ENCODE measurements at regions not wholly inside any gene's neighbourhood (a gene's known extent, or its start where the extent isn't known, plus 50 kb on each side); places are given as distances from the start of the nearest gene placed in this dataset.

DNA sequence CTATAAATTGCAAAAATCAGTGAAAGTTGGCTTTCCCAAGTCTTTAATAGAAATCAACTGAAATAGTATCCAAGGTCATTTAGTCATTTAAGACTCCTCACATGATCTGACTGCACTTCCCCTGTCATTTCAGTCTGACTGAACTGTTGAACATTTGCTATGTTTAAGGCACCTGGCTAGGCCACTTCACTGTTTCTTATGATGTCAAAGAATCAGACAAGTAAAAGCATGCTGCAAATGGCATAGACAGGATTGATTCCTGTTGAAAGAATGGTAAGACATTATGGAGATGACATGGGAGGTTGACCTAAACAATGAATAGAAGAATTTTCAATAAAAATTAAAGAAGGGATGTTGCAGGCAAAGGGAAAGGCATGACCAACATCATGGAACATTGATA is 502.1 kb downstream of the NFIB start:
- H3K36me3 Mint-ChIP-seq (ENCODE audit: low read depth), result no peaks in the 10 kb centered on the region
- H3K27ac Mint-ChIP-seq, result no peak overlapping the region
- no peaks in the 10 kb centered on the region for H3K4me1 Mint-ChIP-seq (ENCODE audit: low read depth)
- DNase-seq, result no peak
- H3K27me3 Mint-ChIP-seq (ENCODE audit: insufficient read depth), result peaks cover 10% of the 10 kb centered on the region
- TF ChIP-seq, protein P1, sequence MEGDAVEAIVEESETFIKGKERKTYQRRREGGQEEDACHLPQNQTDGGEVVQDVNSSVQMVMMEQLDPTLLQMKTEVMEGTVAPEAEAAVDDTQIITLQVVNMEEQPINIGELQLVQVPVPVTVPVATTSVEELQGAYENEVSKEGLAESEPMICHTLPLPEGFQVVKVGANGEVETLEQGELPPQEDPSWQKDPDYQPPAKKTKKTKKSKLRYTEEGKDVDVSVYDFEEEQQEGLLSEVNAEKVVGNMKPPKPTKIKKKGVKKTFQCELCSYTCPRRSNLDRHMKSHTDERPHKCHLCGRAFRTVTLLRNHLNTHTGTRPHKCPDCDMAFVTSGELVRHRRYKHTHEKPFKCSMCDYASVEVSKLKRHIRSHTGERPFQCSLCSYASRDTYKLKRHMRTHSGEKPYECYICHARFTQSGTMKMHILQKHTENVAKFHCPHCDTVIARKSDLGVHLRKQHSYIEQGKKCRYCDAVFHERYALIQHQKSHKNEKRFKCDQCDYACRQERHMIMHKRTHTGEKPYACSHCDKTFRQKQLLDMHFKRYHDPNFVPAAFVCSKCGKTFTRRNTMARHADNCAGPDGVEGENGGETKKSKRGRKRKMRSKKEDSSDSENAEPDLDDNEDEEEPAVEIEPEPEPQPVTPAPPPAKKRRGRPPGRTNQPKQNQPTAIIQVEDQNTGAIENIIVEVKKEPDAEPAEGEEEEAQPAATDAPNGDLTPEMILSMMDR (IDR thresholded peaks at IDR 0.05), result no peak
- no peaks in the 10 kb centered on the region; the same call in 1 of the 2 replicates for H3K9me3 Mint-ChIP-seq
- no peak overlapping the region for H3K4me3 Mint-ChIP-seq

- no peak overlapping the region for H3K27ac Mint-ChIP-seq
- TF ChIP-seq, protein P1 (IDR thresholded peaks at IDR 0.05), result no peak
- no peaks in the 10 kb centered on the region; the same call in 1 of the 2 replicates for H3K9me3 Mint-ChIP-seq
- no peak overlapping the region for H3K4me3 Mint-ChIP-seq
- no peaks in the 10 kb centered on the region for H3K36me3 Mint-ChIP-seq (ENCODE audit: low read depth)
- DNase-seq, result no peak
- no peaks in the 10 kb centered on the region for H3K4me1 Mint-ChIP-seq (ENCODE audit: low read depth)
- H3K27me3 Mint-ChIP-seq (ENCODE audit: insufficient read depth), result peaks cover 8% of the 10 kb centered on the region
Measured at GRCh38 chr9:13810510-13810909, 503.4 kb downstream of the NFIB start.

DNA sequence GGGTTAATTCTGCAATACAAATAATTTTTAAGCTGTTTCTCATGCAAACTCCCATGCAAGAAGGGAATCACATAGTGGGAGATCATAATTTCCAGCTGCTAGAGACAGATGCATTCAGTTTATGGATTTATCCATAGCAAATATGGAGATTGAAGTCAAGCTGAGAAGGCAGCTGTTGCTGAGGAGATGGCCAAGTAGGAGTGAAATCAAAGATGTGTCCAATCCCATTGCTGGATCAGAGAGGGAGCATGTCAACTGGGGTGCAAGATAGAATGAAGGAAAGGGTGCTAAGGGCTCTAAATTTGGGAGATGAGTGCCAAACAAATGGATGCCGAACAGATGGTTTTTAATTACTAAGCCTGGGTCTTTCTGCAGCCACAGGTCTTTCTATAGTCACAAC is 504.5 kb downstream of the NFIB start:
- Mint-ChIP-seq H3K4me3 (no peak overlapping the region), H3K27ac (no peak overlapping the region), H3K4me1 (ENCODE audit: low read depth) (peaks cover 4% of the 10 kb centered on the region; the same call in 1 of the 2 replicates), H3K36me3 (ENCODE audit: low read depth) (no peaks in the 10 kb centered on the region), H3K9me3 (no peaks in the 10 kb centered on the region; the same call in 1 of the 2 replicates), H3K27me3 (ENCODE audit: insufficient read depth) (peaks cover 11% of the 10 kb centered on the region)
- no peak for DNase-seq
- TF ChIP-seq, protein P1 (IDR thresholded peaks at IDR 0.05), result no peak

DNA sequence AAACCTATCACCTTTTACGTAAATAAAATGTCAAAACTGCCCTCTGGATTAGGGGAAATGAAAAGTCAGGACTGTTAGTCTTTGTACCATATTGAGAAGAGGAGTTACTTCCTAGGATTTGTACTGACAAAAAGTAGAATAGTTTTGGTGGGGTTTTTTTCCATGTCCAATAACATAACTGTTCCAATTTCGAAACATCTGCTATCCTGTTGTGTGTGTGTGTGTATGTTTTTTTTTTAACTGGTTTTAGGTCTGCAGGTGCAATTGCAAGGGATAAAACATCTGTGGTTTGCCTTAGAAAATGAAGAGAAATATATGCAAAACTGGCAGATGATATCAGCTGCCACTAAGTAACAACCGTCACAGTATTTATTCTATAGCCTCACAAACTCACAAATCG is 506.8 kb downstream of the NFIB start:
- TF ChIP-seq, protein P1 (IDR thresholded peaks at IDR 0.05), result no peak
- Mint-ChIP-seq H3K4me3 (no peak overlapping the region), H3K9me3 (no peaks in the 10 kb centered on the region), H3K27ac (no peak overlapping the region), H3K4me1 (ENCODE audit: low read depth) (peaks cover 5% of the 10 kb centered on the region; the same call in 1 of the 2 replicates), H3K36me3 (ENCODE audit: low read depth) (no peaks in the 10 kb centered on the region), H3K27me3 (ENCODE audit: insufficient read depth) (peaks cover 10% of the 10 kb centered on the region; the same call in 1 of the 2 replicates)
- DNase-seq, result no peak

DNA sequence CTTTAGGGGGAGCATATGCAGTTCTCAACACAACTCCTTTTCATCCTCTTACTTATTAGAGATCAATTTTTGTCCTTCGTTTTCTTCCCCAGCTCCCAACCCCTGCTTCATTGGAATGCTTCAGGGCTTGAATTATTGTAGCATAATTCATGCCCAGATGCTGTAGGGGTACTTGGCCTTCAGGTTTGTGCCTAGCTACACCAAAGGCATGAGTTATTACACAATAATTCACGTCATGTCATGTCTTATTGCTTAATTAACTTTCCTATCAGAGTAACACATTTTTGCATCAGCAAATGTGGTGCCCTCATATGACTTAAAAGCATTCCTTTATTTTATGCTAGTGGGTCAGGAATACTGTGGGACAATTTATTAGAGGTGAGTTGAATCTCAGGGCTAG is 507.2 kb downstream of the NFIB start:
- H3K9me3 Mint-ChIP-seq, result no peaks in the 10 kb centered on the region
- peaks cover 10% of the 10 kb centered on the region; the same call in 1 of the 2 replicates for H3K27me3 Mint-ChIP-seq (ENCODE audit: insufficient read depth)

More for the DNA sequence above, 507.2 kb downstream of the NFIB start:
- TF ChIP-seq, protein P1 (IDR thresholded peaks at IDR 0.05), result no peak
- Mint-ChIP-seq H3K36me3 (ENCODE audit: low read depth) (no peaks in the 10 kb centered on the region), H3K4me3 (no peak overlapping the region), H3K27ac (no peak overlapping the region), H3K4me1 (ENCODE audit: low read depth) (peaks cover 5% of the 10 kb centered on the region; the same call in 1 of the 2 replicates)
- no peak for DNase-seq
